Liver (tissue), 8 donors: ENCODE measurements at regions not wholly inside any gene's neighbourhood (a gene's known extent, or its start where the extent isn't known, plus 50 kb on each side); places are given as distances from the start of the nearest gene placed in this dataset.

ENCODE experiments used
- DNase-seq: peaks from one replicate; pipeline ENCODE4 v3.0.0-alpha.2; 2017; ENCODE audit warnings: low spot score
- H3K27ac ChIP-seq, 2 donors: one replicate each; pipeline ENCODE4 v1.7.0; 2013; ENCODE audit warnings: inconsistent platforms in 2 of 2, low read length in 2 of 2, control low read depth in 1 of 2, low read depth in 1 of 2, mild to moderate bottlenecking in 1 of 2
- H3K27me3 ChIP-seq, 4 donors: one replicate each; pipeline versions ENCODE4 v1.6.1 to v1.7.0; 2013; ENCODE audit warnings: low read length in 3 of 4, inconsistent platforms in 1 of 4, mild to moderate bottlenecking in 1 of 4, moderate library complexity in 1 of 4; ENCODE audit not compliant: control insufficient read depth in 4 of 4, insufficient read depth in 4 of 4
- H3K36me3 ChIP-seq, 4 donors: one replicate each; pipeline versions ENCODE4 v1.6.1 to v1.7.0; 2013; ENCODE audit warnings: low read length in 3 of 4, mild to moderate bottlenecking in 3 of 4, low read depth in 1 of 4, moderate library complexity in 1 of 4; ENCODE audit not compliant: control insufficient read depth in 4 of 4, insufficient read depth in 3 of 4
- H3K4me1 ChIP-seq, 4 donors: one replicate each; pipeline versions ENCODE4 v1.6.1 to v1.7.0; 2013; ENCODE audit warnings: low read length in 3 of 4, mild to moderate bottlenecking in 3 of 4, moderate library complexity in 1 of 4; ENCODE audit not compliant: control insufficient read depth in 4 of 4, insufficient read depth in 4 of 4
- H3K4me3 ChIP-seq, 3 donors: one replicate each; pipeline versions ENCODE4 v1.6.1 to v1.7.0; 2013; ENCODE audit warnings: low read length in 3 of 3, control low read depth in 1 of 3, low read depth in 1 of 3, mild to moderate bottlenecking in 1 of 3
- H3K9ac ChIP-seq, 2 donors: one replicate each; pipeline ENCODE4 v1.7.0; 2013; ENCODE audit warnings: low read length in 2 of 2, mild to moderate bottlenecking in 2 of 2, moderate library complexity in 2 of 2, control low read depth in 1 of 2, low read depth in 1 of 2
- H3K9me3 ChIP-seq, 4 donors: one replicate each; pipeline versions ENCODE4 v1.6.1 to v1.7.0; 2013; ENCODE audit warnings: low read length in 3 of 4; ENCODE audit not compliant: control insufficient read depth in 4 of 4
- EGR1 ChIP-seq, 2 donors: IDR thresholded peaks; 2 replicates each; pipeline ENCODE4 v1.6.1; 2016 to 2018; ENCODE audit warnings: antibody characterized with exemption in 2 of 2, low read depth in 2 of 2
- HNF4G ChIP-seq: IDR thresholded peaks from 2 replicates; pipeline ENCODE4 v1.6.1; 2016; ENCODE audit warnings: antibody characterized with exemption
- JUND ChIP-seq, 2 donors: IDR thresholded peaks; 2 replicates each; pipeline ENCODE4 v1.6.1; 2016; ENCODE audit warnings: antibody characterized with exemption in 2 of 2
- NR2F2 ChIP-seq: IDR thresholded peaks from 2 replicates; pipeline ENCODE4 v1.6.1; 2016; ENCODE audit warnings: antibody characterized with exemption
- RXRA ChIP-seq, 2 donors: IDR thresholded peaks; 2 replicates each; pipeline ENCODE4 v1.6.1; 2017 to 2018; ENCODE audit warnings: antibody characterized with exemption in 2 of 2, mild to moderate bottlenecking in 1 of 2
- SP1 ChIP-seq: IDR thresholded peaks from 2 replicates; pipeline ENCODE4 v1.6.1; 2018; ENCODE audit warnings: antibody characterized with exemption, mild to moderate bottlenecking
- TAF1 ChIP-seq: conservative IDR thresholded peaks from 2 replicates; pipeline ENCODE4 v1.6.1; 2016; ENCODE audit warnings: antibody characterized with exemption, mild to moderate bottlenecking
- WGBS: extraction: QIAGEN DNeasy Blood & Tissue Kit; methylation state at CpG from one replicate; pipeline ENCODE4 v1.1.7; 2013; 5-methylcytosine and 5-hydroxymethylcytosine counted together
- TF ChIP-seq, protein P1 (sequence below): fragments of 150-350 bp; IDR thresholded peaks from 2 replicates; pipeline ENCODE4 v1.5.1; 2017; ENCODE audit warnings: improper control_type of control experiment, low read depth, low read length; ENCODE audit not compliant: missing input control
- TF ChIP-seq, protein P2 (sequence below): IDR thresholded peaks from 2 replicates; pipeline ENCODE4 v1.6.1; 2016; ENCODE audit warnings: antibody characterized with exemption, mild to moderate bottlenecking
- TF ChIP-seq, protein P3 (sequence below): IDR thresholded peaks from 2 replicates; pipeline ENCODE4 v1.6.1; 2016; ENCODE audit warnings: antibody characterized with exemption
- TF ChIP-seq, protein P4 (sequence below): IDR thresholded peaks from 2 replicates; pipeline ENCODE4 v1.6.1; 2016; ENCODE audit warnings: antibody characterized with exemption
- TF ChIP-seq, protein P5 (sequence below): IDR thresholded peaks from 2 replicates; pipeline ENCODE4 v1.6.1; 2016; ENCODE audit warnings: antibody characterized with exemption
- donor health status: healthy.
- donor health status: healthy.
- donor health status: healthy.
- donor health status: healthy.
- donor health status: healthy.

DNA sequence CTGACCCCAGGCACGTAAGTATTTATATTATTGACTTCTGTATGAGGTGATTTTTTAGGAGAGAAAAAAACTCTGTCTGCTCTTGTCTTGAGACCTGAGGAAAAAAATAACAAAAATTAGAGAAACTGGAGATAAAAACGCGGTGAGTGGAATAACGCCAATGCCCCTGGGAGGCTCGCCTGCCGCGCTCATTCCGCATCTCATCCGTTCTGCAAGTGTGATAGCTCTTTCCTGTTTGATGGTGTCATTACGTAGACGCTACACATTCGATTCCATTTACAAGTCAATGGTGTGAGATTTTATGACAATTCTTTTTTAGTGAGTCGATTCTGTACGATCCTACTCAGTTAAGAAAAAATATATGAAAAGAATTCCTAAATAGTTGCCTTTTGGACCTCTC, 194.3 kb upstream of the SMIM21 start:
- Histone ChIP-seq H3K27me3 (peaks cover 0 to 3% (median under 1%) of the 10 kb centered on the region in 4 donors), H3K36me3 (no peaks in the 10 kb centered on the region), H3K27ac (no peak overlapping the region), H3K9me3 (no peaks in the 10 kb centered on the region), H3K4me1 (no peaks in the 10 kb centered on the region), H3K9ac (no peak overlapping the region), H3K4me3 (no peak overlapping the region)
- no peak for TF ChIP-seq RXRA (IDR thresholded peaks at IDR 0.05)
- no peak for DNase-seq
- 90% methylated on average over 14 of the region's 14 CpGs for WGBS

DNA sequence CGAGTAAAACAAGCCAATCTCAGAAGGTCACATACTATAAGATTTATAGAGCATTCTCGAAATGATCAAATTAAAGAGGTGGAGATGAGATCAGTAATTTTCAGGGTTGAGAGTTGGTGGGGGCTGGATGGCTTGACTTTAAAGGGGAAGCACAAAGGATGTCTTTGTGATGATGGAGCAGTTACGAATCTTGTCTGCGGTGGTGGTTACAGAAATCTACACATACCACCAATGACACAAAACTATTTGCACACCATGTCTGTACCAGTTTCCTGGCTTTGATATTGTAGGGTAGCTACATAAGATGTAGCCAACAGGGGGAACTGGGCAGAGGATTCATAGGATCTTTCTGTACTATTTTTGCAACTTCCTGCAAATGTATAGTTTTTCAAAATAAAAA, 190.6 kb upstream of the SMIM21 start:
- Histone ChIP-seq H3K36me3 (no peaks in the 10 kb centered on the region), H3K27me3 (peaks cover 0 to 3% (median 0%) of the 10 kb centered on the region in 4 donors), H3K9me3 (no peaks in the 10 kb centered on the region), H3K9ac (no peak overlapping the region), H3K4me3 (no peak overlapping the region), H3K4me1 (no peaks in the 10 kb centered on the region), H3K27ac (no peak overlapping the region)
- TF ChIP-seq, protein P1, sequence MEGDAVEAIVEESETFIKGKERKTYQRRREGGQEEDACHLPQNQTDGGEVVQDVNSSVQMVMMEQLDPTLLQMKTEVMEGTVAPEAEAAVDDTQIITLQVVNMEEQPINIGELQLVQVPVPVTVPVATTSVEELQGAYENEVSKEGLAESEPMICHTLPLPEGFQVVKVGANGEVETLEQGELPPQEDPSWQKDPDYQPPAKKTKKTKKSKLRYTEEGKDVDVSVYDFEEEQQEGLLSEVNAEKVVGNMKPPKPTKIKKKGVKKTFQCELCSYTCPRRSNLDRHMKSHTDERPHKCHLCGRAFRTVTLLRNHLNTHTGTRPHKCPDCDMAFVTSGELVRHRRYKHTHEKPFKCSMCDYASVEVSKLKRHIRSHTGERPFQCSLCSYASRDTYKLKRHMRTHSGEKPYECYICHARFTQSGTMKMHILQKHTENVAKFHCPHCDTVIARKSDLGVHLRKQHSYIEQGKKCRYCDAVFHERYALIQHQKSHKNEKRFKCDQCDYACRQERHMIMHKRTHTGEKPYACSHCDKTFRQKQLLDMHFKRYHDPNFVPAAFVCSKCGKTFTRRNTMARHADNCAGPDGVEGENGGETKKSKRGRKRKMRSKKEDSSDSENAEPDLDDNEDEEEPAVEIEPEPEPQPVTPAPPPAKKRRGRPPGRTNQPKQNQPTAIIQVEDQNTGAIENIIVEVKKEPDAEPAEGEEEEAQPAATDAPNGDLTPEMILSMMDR: no peak
- TF ChIP-seq, protein P2, sequence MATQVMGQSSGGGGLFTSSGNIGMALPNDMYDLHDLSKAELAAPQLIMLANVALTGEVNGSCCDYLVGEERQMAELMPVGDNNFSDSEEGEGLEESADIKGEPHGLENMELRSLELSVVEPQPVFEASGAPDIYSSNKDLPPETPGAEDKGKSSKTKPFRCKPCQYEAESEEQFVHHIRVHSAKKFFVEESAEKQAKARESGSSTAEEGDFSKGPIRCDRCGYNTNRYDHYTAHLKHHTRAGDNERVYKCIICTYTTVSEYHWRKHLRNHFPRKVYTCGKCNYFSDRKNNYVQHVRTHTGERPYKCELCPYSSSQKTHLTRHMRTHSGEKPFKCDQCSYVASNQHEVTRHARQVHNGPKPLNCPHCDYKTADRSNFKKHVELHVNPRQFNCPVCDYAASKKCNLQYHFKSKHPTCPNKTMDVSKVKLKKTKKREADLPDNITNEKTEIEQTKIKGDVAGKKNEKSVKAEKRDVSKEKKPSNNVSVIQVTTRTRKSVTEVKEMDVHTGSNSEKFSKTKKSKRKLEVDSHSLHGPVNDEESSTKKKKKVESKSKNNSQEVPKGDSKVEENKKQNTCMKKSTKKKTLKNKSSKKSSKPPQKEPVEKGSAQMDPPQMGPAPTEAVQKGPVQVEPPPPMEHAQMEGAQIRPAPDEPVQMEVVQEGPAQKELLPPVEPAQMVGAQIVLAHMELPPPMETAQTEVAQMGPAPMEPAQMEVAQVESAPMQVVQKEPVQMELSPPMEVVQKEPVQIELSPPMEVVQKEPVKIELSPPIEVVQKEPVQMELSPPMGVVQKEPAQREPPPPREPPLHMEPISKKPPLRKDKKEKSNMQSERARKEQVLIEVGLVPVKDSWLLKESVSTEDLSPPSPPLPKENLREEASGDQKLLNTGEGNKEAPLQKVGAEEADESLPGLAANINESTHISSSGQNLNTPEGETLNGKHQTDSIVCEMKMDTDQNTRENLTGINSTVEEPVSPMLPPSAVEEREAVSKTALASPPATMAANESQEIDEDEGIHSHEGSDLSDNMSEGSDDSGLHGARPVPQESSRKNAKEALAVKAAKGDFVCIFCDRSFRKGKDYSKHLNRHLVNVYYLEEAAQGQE: no peak
- TF ChIP-seq SP1 (no peak), TAF1 (no peak), RXRA (IDR thresholded peaks at IDR 0.05) (no peak), EGR1 (IDR thresholded peaks at IDR 0.05; ENCODE audit: low read depth in 2 of 2) (no peak), NR2F2 (no peak), JUND (IDR thresholded peaks at IDR 0.05) (no peak), HNF4G (no peak)
- TF ChIP-seq, protein P3, sequence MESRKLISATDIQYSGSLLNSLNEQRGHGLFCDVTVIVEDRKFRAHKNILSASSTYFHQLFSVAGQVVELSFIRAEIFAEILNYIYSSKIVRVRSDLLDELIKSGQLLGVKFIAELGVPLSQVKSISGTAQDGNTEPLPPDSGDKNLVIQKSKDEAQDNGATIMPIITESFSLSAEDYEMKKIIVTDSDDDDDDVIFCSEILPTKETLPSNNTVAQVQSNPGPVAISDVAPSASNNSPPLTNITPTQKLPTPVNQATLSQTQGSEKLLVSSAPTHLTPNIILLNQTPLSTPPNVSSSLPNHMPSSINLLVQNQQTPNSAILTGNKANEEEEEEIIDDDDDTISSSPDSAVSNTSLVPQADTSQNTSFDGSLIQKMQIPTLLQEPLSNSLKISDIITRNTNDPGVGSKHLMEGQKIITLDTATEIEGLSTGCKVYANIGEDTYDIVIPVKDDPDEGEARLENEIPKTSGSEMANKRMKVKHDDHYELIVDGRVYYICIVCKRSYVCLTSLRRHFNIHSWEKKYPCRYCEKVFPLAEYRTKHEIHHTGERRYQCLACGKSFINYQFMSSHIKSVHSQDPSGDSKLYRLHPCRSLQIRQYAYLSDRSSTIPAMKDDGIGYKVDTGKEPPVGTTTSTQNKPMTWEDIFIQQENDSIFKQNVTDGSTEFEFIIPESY: no peak
- 76% methylated on average over 4 of the region's 4 CpGs for WGBS
- no peak for DNase-seq

DNA sequence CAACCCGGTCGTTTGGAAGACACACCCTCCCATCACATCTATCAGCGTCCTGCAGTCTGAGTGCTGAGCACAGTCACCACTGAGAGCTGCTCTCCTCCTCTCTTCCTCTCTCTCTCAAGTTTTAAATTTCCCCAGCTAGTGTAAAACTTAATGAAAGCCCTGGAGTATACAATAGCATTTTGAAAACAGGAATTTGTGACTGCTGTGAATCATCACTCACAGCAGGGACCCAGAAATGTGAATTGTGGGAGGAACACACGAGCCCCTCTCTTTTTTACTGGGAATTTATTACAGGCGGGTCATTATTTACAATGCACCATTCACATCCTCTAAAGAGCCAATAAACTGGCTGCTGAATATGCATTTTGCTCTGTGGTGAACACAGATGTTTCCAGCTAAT, 185.0 kb upstream of the SMIM21 start:
- no peak overlapping the region for H3K4me3 ChIP-seq
- no peak overlapping the region for H3K9ac ChIP-seq
- H3K27me3 ChIP-seq: peaks cover 0 to 4% (median 0%) of the 10 kb centered on the region in 4 donors
- no peaks in the 10 kb centered on the region for H3K36me3 ChIP-seq
- DNase-seq: no peak
- 36% methylated on average over 5 of the region's 5 CpGs for WGBS
- TF ChIP-seq SP1 (no peak), TAF1 (no peak)
- TF ChIP-seq, protein P4, sequence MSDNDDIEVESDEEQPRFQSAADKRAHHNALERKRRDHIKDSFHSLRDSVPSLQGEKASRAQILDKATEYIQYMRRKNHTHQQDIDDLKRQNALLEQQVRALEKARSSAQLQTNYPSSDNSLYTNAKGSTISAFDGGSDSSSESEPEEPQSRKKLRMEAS: no peak
- TF ChIP-seq, protein P5, sequence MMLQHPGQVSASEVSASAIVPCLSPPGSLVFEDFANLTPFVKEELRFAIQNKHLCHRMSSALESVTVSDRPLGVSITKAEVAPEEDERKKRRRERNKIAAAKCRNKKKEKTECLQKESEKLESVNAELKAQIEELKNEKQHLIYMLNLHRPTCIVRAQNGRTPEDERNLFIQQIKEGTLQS: no peak
- H3K27ac ChIP-seq: no peak overlapping the region
- H3K9me3 ChIP-seq: no peaks in the 10 kb centered on the region
- no peaks in the 10 kb centered on the region for H3K4me1 ChIP-seq
